Stomach (tissue), 4 donors: ENCODE measurements at regions not wholly inside any gene's neighbourhood (a gene's known extent, or its start where the extent isn't known, plus 50 kb on each side); places are given as distances from the start of the nearest gene placed in this dataset.

Experiments used
- CTCF ChIP-seq, 7 experiments: fragments of 450-650 bp in 4 of 7; fragments of 200-600 bp in 3 of 7; sonication (generic) in 3 of 7; IDR thresholded peaks; one replicate each; pipeline ENCODE4 v1.5.1; 2016 to 2019; ENCODE audit warnings: antibody characterized with exemption in 7 of 7, control low read depth in 2 of 7, mild to moderate bottlenecking in 1 of 7
- EP300 ChIP-seq: sonication (generic); formaldehyde crosslinking; IDR thresholded peaks from one replicate; pipeline ENCODE4 v1.6.1; 2017; ENCODE audit warnings: antibody characterized with exemption
- POLR2A ChIP-seq, 4 donors: fragments of 450-650 bp; IDR thresholded peaks; one replicate each; pipeline ENCODE4 v1.6.1; 2016; ENCODE audit warnings: antibody characterized with exemption in 4 of 4, control low read depth in 2 of 4, mild to moderate bottlenecking in 1 of 4, moderate library complexity in 1 of 4

DNA sequence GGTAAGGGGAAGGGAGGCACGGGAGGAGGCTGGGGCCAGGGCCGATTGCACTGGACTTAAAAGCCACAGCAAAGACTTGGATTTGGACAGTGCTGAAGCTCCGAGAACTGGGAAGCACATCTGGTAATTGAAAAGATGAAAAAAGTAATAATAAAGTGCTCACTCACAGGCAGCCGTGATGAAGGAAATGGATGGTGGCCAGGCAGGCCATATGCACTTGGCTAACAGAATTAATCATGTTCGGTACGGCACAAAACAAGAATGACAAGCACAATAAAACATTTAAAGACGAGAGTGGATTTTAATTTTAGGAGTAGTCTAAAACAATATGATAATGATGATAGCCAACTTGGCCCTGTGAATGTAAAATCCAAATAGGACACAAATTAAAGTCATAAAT lies 154.3 kb downstream of the VRK1 start:
- no peak for TF ChIP-seq EP300
- no peak for TF ChIP-seq CTCF (IDR thresholded peaks at IDR 0.05)
- TF ChIP-seq POLR2A (IDR thresholded peaks at IDR 0.05), result no peak
